A549 (cell line): ENCODE measurements at regions not wholly inside any gene's neighbourhood (a gene's known extent, or its start where the extent isn't known, plus 50 kb on each side); places are given as distances from the start of the nearest gene placed in this dataset.

Source experiments
- ATAC-seq, 2 experiments: fragments of 200-7000 bp in 1 of 2; fragments of >200 bp in 1 of 2; cut with Nextera tagmentation in 1 of 2; cut with Tn5 transposase in 1 of 2; 3 replicates each; pipeline versions ENCODE4 v1.8.0 to v1.9.1; 2018 to 2020; ENCODE audit warnings: mild to moderate bottlenecking in 1 of 2, moderate library complexity in 1 of 2
- CTCF ChIA-PET: fragments of 300-600 bp; sonication (Branson Sonifier 250); formaldehyde crosslinking; extraction: SDS; loops from one replicate; lab custom pipeline; 2021; ENCODE audit warnings: antibody characterized with exemption, inconsistent platforms; lab: Yijun Ruan, JAX
- POLR2A ChIA-PET: fragments of 350-600 bp; formaldehyde crosslinking; extraction: SDS; loops from one replicate; lab custom pipeline; 2021; ENCODE audit warnings: antibody characterized with exemption, inconsistent platforms; lab: Yijun Ruan, JAX
- DNase-seq, 2 experiments: peaks; one replicate each; pipeline versions ENCODE4 v3.0.0 to v3.0.0-alpha.2; 2011 to 2016; ENCODE audit warnings: low read depth in 1 of 2, low spot score in 1 of 2
- FAIRE-seq: peaks from 2 replicates; lab custom pipeline; 2011; peaks lifted over from hg19 to GRCh38; lab: Jason Lieb, UNC
- H3K27ac ChIP-seq, 2 experiments: fragments of >200 bp; sonication (Bioruptor Twin); formaldehyde crosslinking; 3 replicates each; pipeline ENCODE4 v1.5.1; 2016 to 2017
- H3K4me1 ChIP-seq: fragments of >200 bp; sonication (Bioruptor Twin); formaldehyde crosslinking; 3 replicates; pipeline ENCODE4 v1.6.1; 2016
- H3K4me2 ChIP-seq: fragments of >200 bp; sonication (Bioruptor Twin); formaldehyde crosslinking; 3 replicates; pipeline ENCODE4 v1.6.1; 2016
- H3K4me3 ChIP-seq: fragments of >200 bp; sonication (Bioruptor Twin); formaldehyde crosslinking; 3 replicates; pipeline ENCODE4 v1.5.1; 2016
- H3K9me3 ChIP-seq: fragments of >200 bp; sonication (Bioruptor Twin); formaldehyde crosslinking; 3 replicates; pipeline ENCODE4 v1.6.1; 2016
- CEBPB ChIP-seq, 2 experiments: fragments of >200 bp in 1 of 2; sonication (Bioruptor Twin) in 1 of 2; formaldehyde crosslinking in 1 of 2; IDR thresholded peaks; 2 replicates each; pipeline ENCODE4 v1.6.1; 2012 to 2016
- EP300 ChIP-seq, 2 experiments: fragments of >200 bp; sonication (Bioruptor Twin); formaldehyde crosslinking; IDR thresholded peaks; 2 replicates in 1 of 2; 3 replicates in 1 of 2; pipeline ENCODE4 v1.6.1; 2016 to 2017
- ESRRA ChIP-seq: fragments of 150-350 bp; IDR thresholded peaks from 2 replicates; pipeline ENCODE4 v1.6.1; 2014; ENCODE audit warnings: mild to moderate bottlenecking, low read length, borderline replicate concordance
- FOXS1 ChIP-seq: fragments of 250-450 bp; sonication (Bioruptor Pico); IDR thresholded peaks from 2 replicates; pipeline ENCODE4 v1.5.0; 2020; ENCODE audit warnings: mild to moderate bottlenecking, moderate library complexity
- GATA3 ChIP-seq: IDR thresholded peaks from 2 replicates; pipeline ENCODE4 v1.6.1; 2012; ENCODE audit warnings: borderline replicate concordance
- HEYL ChIP-seq: fragments of 250-450 bp; sonication (Bioruptor Pico); IDR thresholded peaks from 2 replicates; pipeline ENCODE4 v1.8.0; 2021; ENCODE audit warnings: mild to moderate bottlenecking, moderate library complexity
- HOXA7 ChIP-seq: fragments of 250-450 bp; sonication (Bioruptor Pico); IDR thresholded peaks from 2 replicates; pipeline ENCODE4 v1.5.0; 2020; ENCODE audit warnings: mild to moderate bottlenecking, moderate library complexity
- HOXB13 ChIP-seq: fragments of 250-450 bp; sonication (Bioruptor Pico); IDR thresholded peaks from 2 replicates; pipeline ENCODE4 v1.5.0; 2020; ENCODE audit warnings: low read depth, mild to moderate bottlenecking, moderate library complexity
- HOXB5 ChIP-seq: fragments of 250-450 bp; sonication (Bioruptor Pico); IDR thresholded peaks from 2 replicates; pipeline ENCODE4 v1.5.0; 2020; ENCODE audit warnings: mild to moderate bottlenecking, moderate library complexity
- JUN ChIP-seq, 2 experiments: fragments of >200 bp; sonication (Bioruptor Twin); formaldehyde crosslinking; IDR thresholded peaks; 2 replicates in 1 of 2; 3 replicates in 1 of 2; pipeline ENCODE4 v1.6.1; 2016 to 2017
- JUNB ChIP-seq: fragments of >200 bp; sonication (Bioruptor Twin); formaldehyde crosslinking; IDR thresholded peaks from 2 replicates; pipeline ENCODE4 v1.6.1; 2016
- KDM5A ChIP-seq: fragments of 200-600 bp; sonication (generic); IDR thresholded peaks from 2 replicates; pipeline ENCODE4 v1.6.1; 2016; ENCODE audit warnings: antibody characterized with exemption, mild to moderate bottlenecking
- MAFK ChIP-seq: fragments of 450-650 bp; IDR thresholded peaks from 2 replicates; pipeline ENCODE4 v1.6.1; 2014; ENCODE audit not compliant: partially characterized antibody
- MYC ChIP-seq: IDR thresholded peaks from 2 replicates; pipeline ENCODE4 v1.6.1; 2012; ENCODE audit warnings: mild to moderate bottlenecking, inconsistent platforms, low read length, improper control_type of control experiment, borderline replicate concordance
- NFE2L2 ChIP-seq: fragments of 150-350 bp; conservative IDR thresholded peaks from 2 replicates; pipeline ENCODE4 v1.6.1; 2014; ENCODE audit warnings: low read length
- PBX3 ChIP-seq: IDR thresholded peaks from 2 replicates; pipeline ENCODE4 v1.6.1; 2012
- POLR2AphosphoS2 ChIP-seq: conservative IDR thresholded peaks from 2 replicates; pipeline ENCODE4 v1.6.1; 2012; ENCODE audit warnings: low read length, improper control_type of control experiment, inconsistent platforms
- RAD21 ChIP-seq, 2 experiments: fragments of >200 bp in 1 of 2; sonication (Bioruptor Twin) in 1 of 2; formaldehyde crosslinking in 1 of 2; IDR thresholded peaks in 1 of 2; conservative IDR thresholded peaks in 1 of 2; 2 replicates in 1 of 2; 3 replicates in 1 of 2; pipeline ENCODE4 v1.6.1; 2012 to 2018; ENCODE audit warnings: inconsistent platforms in 1 of 2
- RCOR1 ChIP-seq: fragments of 150-350 bp; IDR thresholded peaks from 2 replicates; pipeline ENCODE4 v1.6.1; 2014; ENCODE audit warnings: antibody characterized with exemption, low read length, low read depth
- RFX5 ChIP-seq: fragments of 450-650 bp; IDR thresholded peaks from 2 replicates; pipeline ENCODE4 v1.7.1; 2014; ENCODE audit warnings: antibody characterized with exemption, mild to moderate bottlenecking, moderate library complexity
- SREBF2 ChIP-seq: fragments of 450-650 bp; IDR thresholded peaks from 2 replicates; pipeline ENCODE4 v1.6.1; 2014; ENCODE audit warnings: mild to moderate bottlenecking, moderate library complexity
- TP53 ChIP-seq: fragments of 250-450 bp; sonication (Bioruptor Pico); IDR thresholded peaks from 2 replicates; pipeline ENCODE4 v1.5.0; 2021; ENCODE audit warnings: mild to moderate bottlenecking, moderate library complexity
- ZC3H11A ChIP-seq: fragments of 450-650 bp; IDR thresholded peaks from 2 replicates; pipeline ENCODE4 v1.6.1; 2014; ENCODE audit warnings: antibody characterized with exemption, mild to moderate bottlenecking
- ZNF302 ChIP-seq: fragments of 250-450 bp; sonication (Bioruptor Pico); IDR thresholded peaks from 2 replicates; pipeline ENCODE4 v1.9.0; 2021; ENCODE audit warnings: inconsistent platforms, mild to moderate bottlenecking, moderate library complexity
- WGBS: methylation state at CpG from one replicate; pipeline ENCODE4 v1.1.6; 2017; ENCODE audit errors: missing lambda C conversion rate; 5-methylcytosine and 5-hydroxymethylcytosine counted together
- TF ChIP-seq, protein P1 (sequence below): fragments of 250-450 bp; sonication (Bioruptor Pico); IDR thresholded peaks from 2 replicates; pipeline ENCODE4 v1.5.0; 2020; ENCODE audit warnings: low read depth, mild to moderate bottlenecking, moderate library complexity
- TF ChIP-seq, protein P2 (sequence below): fragments of 450-650 bp; IDR thresholded peaks from 2 replicates; pipeline ENCODE4 v1.6.1; 2014; ENCODE audit warnings: antibody characterized with exemption
- TF ChIP-seq, protein P3 (sequence below): IDR thresholded peaks from 2 replicates; pipeline ENCODE4 v1.6.1; 2012

- H3K4me3 ChIP-seq, result no peak overlapping the region
- CTCF ChIA-PET, result no interaction called here
- no peak overlapping the region for H3K27ac ChIP-seq
- POLR2A ChIA-PET, result no interaction called here
- H3K4me2 ChIP-seq, result no peak overlapping the region
- H3K4me1 ChIP-seq, result no peaks in the 10 kb centered on the region
- no peak for TF ChIP-seq SREBF2
- no peak for TF ChIP-seq MYC
- TF ChIP-seq POLR2AphosphoS2, result no peak
- no peak for TF ChIP-seq RFX5
- TF ChIP-seq GATA3, result no peak
- TF ChIP-seq KDM5A, result no peak
- TF ChIP-seq JUN (IDR thresholded peaks at IDR 0.05), result no peak
- no peak for TF ChIP-seq HOXB13 (CRISPR knock-in tag)
- TF ChIP-seq, protein P1, sequence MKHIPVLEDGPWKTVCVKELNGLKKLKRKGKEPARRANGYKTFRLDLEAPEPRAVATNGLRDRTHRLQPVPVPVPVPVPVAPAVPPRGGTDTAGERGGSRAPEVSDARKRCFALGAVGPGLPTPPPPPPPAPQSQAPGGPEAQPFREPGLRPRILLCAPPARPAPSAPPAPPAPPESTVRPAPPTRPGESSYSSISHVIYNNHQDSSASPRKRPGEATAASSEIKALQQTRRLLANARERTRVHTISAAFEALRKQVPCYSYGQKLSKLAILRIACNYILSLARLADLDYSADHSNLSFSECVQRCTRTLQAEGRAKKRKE, result no peak
- no peak for TF ChIP-seq MAFK
- no peak for TF ChIP-seq HOXB5 (CRISPR knock-in tag)
- no peak for TF ChIP-seq PBX3
- TF ChIP-seq RCOR1, result no peak
- TF ChIP-seq RAD21 (conservative IDR thresholded peaks at IDR 0.05 in 1 of 2, IDR thresholded peaks at IDR 0.05 in 1 of 2), result no peak
- TF ChIP-seq ZC3H11A, result no peak
- TF ChIP-seq JUNB, result no peak
- TF ChIP-seq, protein P2, sequence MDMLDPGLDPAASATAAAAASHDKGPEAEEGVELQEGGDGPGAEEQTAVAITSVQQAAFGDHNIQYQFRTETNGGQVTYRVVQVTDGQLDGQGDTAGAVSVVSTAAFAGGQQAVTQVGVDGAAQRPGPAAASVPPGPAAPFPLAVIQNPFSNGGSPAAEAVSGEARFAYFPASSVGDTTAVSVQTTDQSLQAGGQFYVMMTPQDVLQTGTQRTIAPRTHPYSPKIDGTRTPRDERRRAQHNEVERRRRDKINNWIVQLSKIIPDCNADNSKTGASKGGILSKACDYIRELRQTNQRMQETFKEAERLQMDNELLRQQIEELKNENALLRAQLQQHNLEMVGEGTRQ, result no peak
- DNase-seq, result no peak
- no peaks in the 10 kb centered on the region for H3K9me3 ChIP-seq
- 0% methylated on average over 3 of the region's 3 CpGs for WGBS
- no peak for ATAC-seq
- FAIRE-seq, result no peak
These were observed 199.8 kb upstream of the POU3F2 start for GRCh38 chr6:98634569-98634968.

DNA sequence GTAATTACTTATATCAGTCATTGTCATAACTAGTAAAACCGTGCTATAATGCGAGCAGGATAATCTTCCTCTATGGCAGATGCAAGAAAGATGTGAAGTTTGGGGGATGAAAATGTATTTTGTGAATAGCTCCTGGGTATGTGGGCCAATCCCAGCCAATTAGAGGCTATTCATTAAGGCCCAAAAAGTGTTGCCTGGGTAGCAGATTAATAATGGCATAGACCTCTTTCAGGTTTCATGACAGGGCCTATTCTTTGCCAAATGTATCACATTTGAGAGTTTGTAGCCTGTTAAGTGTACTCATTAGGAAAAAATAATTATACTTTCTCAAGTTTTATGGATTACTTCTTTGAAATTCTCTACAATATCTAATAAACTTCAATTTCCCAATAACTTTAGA lies 199.2 kb upstream of the POU3F2 start:
- POLR2A ChIA-PET, result no interaction called here
- CTCF ChIA-PET, result no interaction called here
- H3K4me3 ChIP-seq, result no peak overlapping the region
- no peak overlapping the region for H3K4me2 ChIP-seq
- H3K4me1 ChIP-seq, result no peaks in the 10 kb centered on the region
- WGBS, result 1% methylated on average over 2 of the region's 2 CpGs
- no peak overlapping the region for H3K27ac ChIP-seq
- H3K9me3 ChIP-seq, result no peaks in the 10 kb centered on the region
- DNase-seq (no peak), FAIRE-seq (no peak), ATAC-seq (no peak)
- TF ChIP-seq ZC3H11A (no peak), MYC (no peak), POLR2AphosphoS2 (no peak), RFX5 (no peak), TP53 (CRISPR knock-in tag) (no peak), SREBF2 (no peak), HEYL (CRISPR knock-in tag) (no peak), ZNF302 (CRISPR knock-in tag) (no peak), NFE2L2 (no peak), CEBPB (IDR thresholded peaks at IDR 0.05) (no peak), JUNB (no peak), FOXS1 (no peak), ESRRA (no peak), HOXA7 (CRISPR knock-in tag) (no peak), EP300 (IDR thresholded peaks at IDR 0.05) (no peak)
- TF ChIP-seq, protein P1, result no peak
- TF ChIP-seq, protein P2, result no peak
- TF ChIP-seq, protein P3, sequence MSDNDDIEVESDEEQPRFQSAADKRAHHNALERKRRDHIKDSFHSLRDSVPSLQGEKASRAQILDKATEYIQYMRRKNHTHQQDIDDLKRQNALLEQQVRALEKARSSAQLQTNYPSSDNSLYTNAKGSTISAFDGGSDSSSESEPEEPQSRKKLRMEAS, result no peak
- TF ChIP-seq, all 56 proteins: peak for 0
